GM03348 (cell line): ENCODE measurements at regions not wholly inside any gene's neighbourhood (a gene's known extent, or its start where the extent isn't known, plus 50 kb on each side); places are given as distances from the start of the nearest gene placed in this dataset.

Experiments
- DNase-seq: peaks from one replicate; pipeline ENCODE4 v3.0.0; 2012; ENCODE audit warnings: low spot score

- no peak for DNase-seq
Measured at GRCh38 chr10:111131168-111131799, 54.5 kb downstream of the ADRA2A start.

GRCh38 chr10:111137007-111137406, 60.2 kb downstream of the ADRA2A start:
- no peak for DNase-seq

GRCh38 chr10:111137587-111137986, 60.8 kb downstream of the ADRA2A start:
- no peak for DNase-seq

GRCh38 chr10:111138544-111138943, 61.7 kb downstream of the ADRA2A start:
- DNase-seq = no peak

- no peak for DNase-seq
Measured at GRCh38 chr10:111139567-111139966, 62.7 kb downstream of the ADRA2A start.

GRCh38 chr10:111142092-111142768, 65.4 kb downstream of the ADRA2A start:
- no peak for DNase-seq

GRCh38 chr10:111146025-111146640, 69.3 kb downstream of the ADRA2A start:
- no peak for DNase-seq

GRCh38 chr10:111148025-111148424, 71.2 kb downstream of the ADRA2A start:
- DNase-seq = no peak

- no peak for DNase-seq
Measured at GRCh38 chr10:111148440-111148839, 71.6 kb downstream of the ADRA2A start.

GRCh38 chr10:111150691-111151090, 73.9 kb downstream of the ADRA2A start:
- no peak for DNase-seq

GRCh38 chr10:111151595-111152307, 74.9 kb downstream of the ADRA2A start:
- DNase-seq = no peak

GRCh38 chr10:111156754-111157153, 79.9 kb downstream of the ADRA2A start:
- no peak for DNase-seq

GRCh38 chr10:111158595-111158994, 81.8 kb downstream of the ADRA2A start:
- DNase-seq = peak; percentile 31

- no peak for DNase-seq
Measured at GRCh38 chr10:111161109-111161874, 84.5 kb downstream of the ADRA2A start.

- no peak for DNase-seq
Measured at GRCh38 chr10:111171183-111171582, 94.4 kb downstream of the ADRA2A start.

GRCh38 chr10:111175787-111176186, 99.0 kb downstream of the ADRA2A start:
- DNase-seq = no peak

- no peak for DNase-seq
Measured at GRCh38 chr10:111177379-111177778, 100.5 kb downstream of the ADRA2A start.

- DNase-seq = no peak
Measured at GRCh38 chr10:111179514-111179913, 102.7 kb downstream of the ADRA2A start.

GRCh38 chr10:111186358-111186757, 109.5 kb downstream of the ADRA2A start:
- no peak for DNase-seq

- no peak for DNase-seq
Measured at GRCh38 chr10:111187096-111187495, 110.3 kb downstream of the ADRA2A start.

- no peak for DNase-seq
Measured at GRCh38 chr10:111199587-111199986, 122.8 kb downstream of the ADRA2A start.
